G401.6 (cell line): ENCODE measurements at regions not wholly inside any gene's neighbourhood (a gene's known extent, or its start where the extent isn't known, plus 50 kb on each side); places are given as distances from the start of the nearest gene placed in this dataset.

Source experiments
- FAIRE-seq: peaks from 2 replicates; lab custom pipeline; 2012; peaks lifted over from hg19 to GRCh38; lab: Jason Lieb, UNC

- no peak for FAIRE-seq
These were observed 308.1 kb downstream of the PTPRU start for GRCh38 chr1:29544406-29544805.

DNA sequence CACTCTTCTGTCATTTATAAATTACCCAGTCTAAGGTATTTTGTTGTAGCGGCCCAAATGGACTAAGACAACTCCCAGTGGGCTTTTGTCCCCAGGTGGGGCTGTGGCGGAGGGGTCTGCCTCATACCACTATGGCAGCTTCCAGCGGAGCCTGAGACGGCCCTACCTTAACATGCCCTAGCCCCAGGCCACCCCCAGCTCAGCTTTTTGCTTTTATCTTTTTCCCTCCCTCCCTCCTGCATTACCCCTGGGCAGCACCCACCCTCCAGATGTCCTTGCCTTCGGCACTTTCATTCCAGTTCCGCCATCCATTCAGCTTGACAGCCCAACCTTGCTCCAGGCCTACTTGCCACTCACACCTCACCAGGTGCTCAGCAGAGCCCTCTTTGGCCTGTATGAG lies 307.3 kb downstream of the PTPRU start:
- no peak for FAIRE-seq

DNA sequence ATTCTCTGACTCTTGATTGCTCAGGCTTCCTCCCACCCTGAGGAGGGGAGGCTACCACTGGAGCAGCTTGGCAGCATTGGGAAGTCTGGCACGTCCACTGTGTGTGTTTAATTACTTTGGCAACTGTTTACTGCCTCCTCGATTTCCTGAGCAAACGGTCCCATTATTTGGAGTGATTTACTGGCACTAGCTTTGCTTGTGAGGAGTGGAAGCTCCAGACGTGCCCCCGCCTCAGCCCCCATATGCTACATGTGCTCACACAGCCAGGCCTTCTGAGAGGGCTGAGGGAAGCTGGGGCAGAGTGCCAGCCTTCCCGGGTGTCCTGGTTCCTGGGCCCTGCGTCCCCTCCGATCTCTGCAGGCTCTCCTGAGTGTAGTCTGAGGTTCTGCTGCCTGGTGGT lies 306.2 kb downstream of the PTPRU start:
- FAIRE-seq = no peak

- no peak for FAIRE-seq
These were observed 305.3 kb downstream of the PTPRU start for GRCh38 chr1:29541631-29542030.

DNA sequence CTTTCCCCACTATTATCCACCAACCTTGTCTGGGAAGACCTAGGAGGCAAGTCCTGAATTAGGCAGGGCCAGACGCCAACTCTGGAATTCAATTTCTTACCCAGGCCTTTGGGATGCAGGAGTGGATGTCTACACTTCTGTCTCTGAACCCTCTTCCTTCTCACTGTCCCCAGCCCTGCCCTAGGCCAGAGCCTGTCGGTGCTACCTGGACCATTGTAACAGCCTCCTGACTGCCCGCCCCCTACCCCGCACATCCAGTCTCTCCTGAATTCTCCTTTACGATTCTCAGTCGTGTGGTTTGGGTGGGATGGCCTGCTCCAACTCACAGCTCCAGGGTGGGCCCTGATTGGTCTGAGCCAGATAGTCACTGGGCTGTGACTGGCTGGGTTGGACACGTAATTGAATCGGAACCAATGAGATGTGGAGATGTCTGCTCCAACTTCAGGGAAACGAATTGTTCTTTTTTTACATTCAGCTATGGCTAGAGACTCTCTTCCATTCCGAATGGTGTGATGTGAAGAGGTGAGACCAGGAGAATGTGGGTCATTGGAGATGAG lies 304.6 kb downstream of the PTPRU start:
- FAIRE-seq = no peak

- FAIRE-seq = no peak
These were observed 303.6 kb downstream of the PTPRU start for GRCh38 chr1:29539971-29540370.

DNA sequence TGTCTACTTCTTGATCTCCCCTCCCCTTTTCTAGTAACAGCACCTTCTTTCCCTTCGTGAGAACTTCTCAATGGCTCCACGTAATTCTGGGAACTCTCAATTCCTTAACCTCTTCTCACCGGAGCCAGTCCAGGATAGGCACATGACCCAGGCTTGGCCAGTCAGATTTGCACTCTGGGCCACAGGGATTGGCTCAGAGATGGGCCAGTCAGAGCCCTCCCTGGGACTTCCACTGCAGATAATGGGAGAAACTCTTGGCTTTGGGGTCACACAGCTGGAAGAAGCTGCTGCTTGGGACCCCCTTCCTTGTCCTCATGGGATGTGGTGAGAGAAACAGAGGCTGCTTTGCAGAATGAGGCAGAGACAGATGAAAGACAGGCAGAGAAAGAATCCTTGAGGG lies 302.3 kb downstream of the PTPRU start:
- FAIRE-seq = no peak

DNA sequence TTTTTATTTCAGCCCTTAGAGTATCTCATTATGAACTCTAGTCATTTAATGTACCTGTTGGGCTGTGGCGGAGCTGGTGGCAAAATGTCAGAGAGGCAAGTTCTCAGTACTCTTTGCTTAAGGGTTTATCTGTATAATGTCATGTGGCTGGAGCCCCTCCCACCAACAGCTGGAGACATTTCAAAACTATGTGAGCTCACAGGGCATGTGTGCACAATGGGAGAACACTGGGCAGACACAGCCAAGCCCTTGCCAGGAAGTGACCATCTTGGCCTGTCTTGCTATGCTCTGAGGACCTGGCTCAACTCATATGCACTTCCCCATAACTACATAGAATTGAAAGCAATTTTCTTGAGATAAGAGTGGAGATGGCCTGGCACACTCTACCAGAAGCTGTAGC lies 296.4 kb downstream of the PTPRU start:
- no peak for FAIRE-seq

DNA sequence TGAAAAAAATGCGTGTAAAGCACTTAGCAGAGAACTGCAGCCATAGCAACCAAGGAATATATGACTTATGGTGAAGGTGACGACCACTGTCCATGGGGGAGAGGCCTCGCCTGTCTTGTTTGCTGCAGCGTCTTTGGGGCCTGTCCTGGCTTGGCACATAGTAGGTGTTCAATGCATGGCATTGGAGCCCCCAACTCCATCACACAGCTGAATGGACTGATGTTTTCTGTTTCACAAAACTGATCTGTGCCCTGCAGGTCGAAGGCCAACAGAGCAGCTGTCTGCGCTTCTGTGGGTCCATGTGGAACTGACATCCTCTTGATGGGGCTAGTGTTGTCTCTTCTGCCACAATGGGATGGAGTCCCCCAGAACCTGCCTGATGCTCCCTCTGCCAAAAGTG lies 296.0 kb downstream of the PTPRU start:
- no peak for FAIRE-seq

- no peak for FAIRE-seq
These were observed 295.3 kb downstream of the PTPRU start for GRCh38 chr1:29531596-29531995.

- no peak for FAIRE-seq
These were observed 293.5 kb downstream of the PTPRU start for GRCh38 chr1:29529677-29530278.

DNA sequence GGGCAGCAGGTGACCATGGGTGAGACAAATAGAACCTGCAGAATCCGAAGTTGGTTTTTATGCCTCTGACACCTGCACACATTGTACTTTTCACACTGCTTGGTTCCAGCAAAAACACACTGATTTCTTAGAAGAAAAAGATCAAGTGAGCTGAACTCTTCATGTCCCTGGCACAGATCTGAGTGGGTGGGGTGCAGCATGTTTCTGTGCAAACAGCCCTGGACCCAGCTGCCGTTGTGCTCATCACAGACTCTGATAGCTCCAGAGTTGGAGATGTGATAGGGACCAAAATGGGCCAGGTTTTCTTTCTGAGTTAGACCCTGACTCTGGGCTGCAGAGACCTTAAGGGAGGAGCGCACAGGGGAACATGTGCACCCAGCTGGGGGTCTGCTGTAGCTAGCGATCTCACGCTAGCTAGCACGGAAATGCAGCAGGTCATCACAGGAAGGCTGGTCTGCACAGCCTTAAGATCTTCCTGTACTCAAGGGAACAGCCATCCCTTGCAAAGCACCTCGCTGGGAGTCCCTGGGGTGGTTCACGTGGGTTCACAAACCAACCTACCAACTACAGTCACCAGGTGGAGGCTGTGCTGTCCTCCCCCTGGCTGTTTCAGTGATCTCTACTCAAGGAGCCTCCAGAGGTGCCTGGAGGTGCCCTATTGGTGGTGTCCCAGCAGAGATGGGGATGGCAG lies 291.1 kb downstream of the PTPRU start:
- FAIRE-seq = no peak

GRCh38 chr1:29525941-29526340 lies 289.6 kb downstream of the PTPRU start:
- FAIRE-seq = no peak

GRCh38 chr1:29524285-29525065 lies 288.2 kb downstream of the PTPRU start:
- FAIRE-seq = no peak

DNA sequence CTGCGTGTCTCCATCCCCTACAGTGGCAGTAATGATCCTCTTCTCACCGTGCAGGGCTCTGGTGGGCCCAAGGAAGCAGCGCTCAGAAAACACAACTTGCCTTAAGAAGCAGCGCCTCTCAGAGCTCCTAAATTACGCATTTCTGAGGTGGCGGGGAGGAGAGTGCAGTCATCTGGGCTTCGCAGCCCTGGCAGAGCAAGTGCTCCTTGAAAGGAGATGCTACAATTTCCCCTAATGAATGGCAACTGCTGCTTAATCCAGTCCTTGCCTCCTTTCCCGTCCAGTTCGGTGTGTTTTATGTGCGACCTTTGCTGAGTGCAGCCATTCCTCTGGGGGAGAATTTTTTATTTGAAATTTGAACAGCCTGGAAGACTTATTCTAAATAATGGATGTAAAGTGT lies 287.3 kb downstream of the PTPRU start:
- FAIRE-seq = no peak

- no peak for FAIRE-seq
These were observed 286.8 kb downstream of the PTPRU start for GRCh38 chr1:29523136-29523535.

DNA sequence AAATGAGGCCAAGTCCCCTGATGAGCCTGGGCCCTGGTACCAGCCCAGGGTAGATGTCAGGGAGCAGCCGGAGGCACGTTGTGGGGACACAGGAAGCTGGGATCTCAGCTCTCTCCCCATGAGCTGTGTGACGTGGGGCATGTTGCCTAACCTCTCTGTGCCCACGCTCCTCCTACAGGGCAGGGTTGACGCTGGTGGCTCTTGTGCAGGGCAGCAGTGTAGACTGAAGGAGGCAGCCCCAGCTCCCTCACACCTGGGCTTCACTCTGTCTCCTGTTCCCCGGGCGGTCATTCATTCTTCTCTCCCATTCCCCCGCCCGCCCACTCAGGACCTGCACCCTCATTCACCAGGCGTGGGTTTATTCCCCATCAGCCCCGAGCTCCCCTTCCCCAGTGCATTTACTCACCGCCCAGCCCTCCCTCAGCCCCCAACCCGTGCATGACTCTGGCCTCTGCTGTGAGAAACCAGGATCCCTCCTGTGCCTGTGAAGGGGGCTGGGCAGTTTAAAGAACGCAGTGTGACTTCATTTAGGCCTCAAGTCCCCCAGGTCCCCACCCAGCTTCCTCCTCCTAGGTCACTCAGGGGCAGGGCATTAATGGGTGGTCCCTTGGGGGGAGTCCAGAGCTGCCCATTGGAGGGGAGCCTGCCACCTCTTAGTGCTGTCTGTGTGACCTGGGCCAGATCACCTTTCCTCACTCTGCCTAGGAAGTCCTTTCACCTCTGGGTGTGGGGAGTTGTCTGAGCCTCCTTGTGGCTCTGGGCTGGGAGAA lies 285.7 kb downstream of the PTPRU start:
- no peak for FAIRE-seq

GRCh38 chr1:29521438-29521715 lies 285.1 kb downstream of the PTPRU start:
- no peak for FAIRE-seq

GRCh38 chr1:29520571-29521437 lies 284.5 kb downstream of the PTPRU start:
- no peak for FAIRE-seq

DNA sequence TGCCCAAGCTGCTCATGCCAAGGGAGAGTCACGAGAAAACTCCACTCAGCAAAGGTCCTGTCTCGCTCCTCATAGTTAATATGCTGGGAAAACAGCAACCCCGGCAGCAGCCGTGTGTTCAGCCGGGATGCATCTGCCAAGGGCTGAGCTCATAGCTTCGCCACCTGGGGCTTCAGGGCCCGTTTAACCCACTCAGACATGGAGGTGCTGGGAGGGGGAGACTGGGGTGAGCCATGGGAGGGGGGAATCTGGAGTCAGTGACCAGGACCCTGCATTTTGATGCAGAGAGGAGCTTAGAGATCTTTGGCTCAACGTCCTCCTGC lies 283.4 kb downstream of the PTPRU start:
- FAIRE-seq = no peak

DNA sequence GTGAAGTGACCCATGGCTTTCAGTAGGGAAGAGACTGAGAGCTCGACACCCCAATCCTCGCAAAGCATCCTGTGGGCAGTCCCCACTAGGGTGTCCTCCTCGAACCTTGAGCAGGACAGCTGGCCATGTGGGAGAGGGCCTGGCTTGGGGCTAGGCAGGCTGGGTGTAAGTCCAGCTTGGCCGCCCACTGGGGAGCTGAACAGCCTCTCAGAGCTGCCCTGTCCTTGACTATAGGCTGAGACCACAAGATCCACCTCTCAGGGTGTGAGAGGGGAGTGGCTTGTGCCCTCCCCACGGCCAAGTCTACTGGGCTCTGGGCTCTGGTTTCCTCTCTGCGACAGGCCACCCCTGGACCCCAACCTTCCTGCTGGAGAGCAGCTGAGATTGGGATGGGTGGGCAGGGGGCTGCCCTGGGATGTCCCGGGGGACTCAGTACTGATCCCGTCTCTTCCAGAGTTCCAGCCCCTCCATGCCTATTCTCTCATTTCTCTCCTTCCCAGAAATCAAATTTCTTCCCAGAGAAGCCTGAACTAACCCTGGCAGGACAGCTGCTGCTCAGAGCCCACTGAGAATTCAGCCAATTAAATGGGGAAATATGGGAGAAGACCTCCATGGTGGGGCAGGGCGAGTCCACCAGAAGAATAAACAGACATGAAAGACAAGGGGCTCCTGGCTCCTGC lies 282.9 kb downstream of the PTPRU start:
- FAIRE-seq = no peak
